Esophagus squamous epithelium (tissue), 5 donors: ENCODE measurements at regions not wholly inside any gene's neighbourhood (a gene's known extent, or its start where the extent isn't known, plus 50 kb on each side); places are given as distances from the start of the nearest gene placed in this dataset.

Source experiments
- DNase-seq: peaks from one replicate; lab custom pipeline; 2025; lab: John Stamatoyannopoulos, UW
- H3K27ac ChIP-seq, 4 donors: fragments of 200-600 bp; sonication (generic); one replicate each; pipeline ENCODE4 v1.5.1; 2016 to 2019; ENCODE audit warnings: mild to moderate bottlenecking in 1 of 4
- H3K27me3 ChIP-seq, 4 donors: fragments of 200-600 bp; sonication (generic); 1 replicate in 3 of 4; 2 replicates in 1 of 4; pipeline versions ENCODE4 v1.5.1 to v1.6.0; 2017 to 2021; ENCODE audit warnings: antibody characterized with exemption in 1 of 4
- H3K36me3 ChIP-seq, 3 donors: fragments of 200-600 bp; sonication (generic); one replicate each; pipeline ENCODE4 v1.5.1; 2016 to 2019
- H3K4me1 ChIP-seq, 3 donors: fragments of 200-600 bp; sonication (generic); one replicate each; pipeline ENCODE4 v1.5.1; 2017 to 2019
- H3K4me3 ChIP-seq, 4 donors: fragments of 200-600 bp; sonication (generic); 1 replicate in 3 of 4; 2 replicates in 1 of 4; pipeline ENCODE4 v1.5.1; 2016 to 2019; ENCODE audit warnings: mild to moderate bottlenecking in 2 of 4, moderate library complexity in 1 of 4
- H3K9me3 ChIP-seq, 3 donors: fragments of 200-600 bp; sonication (generic); one replicate each; pipeline ENCODE4 v1.5.1; 2016 to 2019
- POLR2A ChIP-seq, 4 donors: fragments of 450-650 bp; IDR thresholded peaks; one replicate each; pipeline ENCODE4 v1.6.1; 2017; ENCODE audit warnings: antibody characterized with exemption in 4 of 4, mild to moderate bottlenecking in 4 of 4, moderate library complexity in 3 of 4
- WGBS, 2 donors: methylation state at CpG; one replicate each; pipeline ENCODE4 v1.1.5; 2018; 5-methylcytosine and 5-hydroxymethylcytosine counted together
- intact Hi-C: fragments of 100-400 bp; cut with DNase I; formaldehyde crosslinking; loops from one replicate; pipeline ENCODE4 v1.15.0; 2022
- TF ChIP-seq, protein P1 (sequence below), 6 experiments: fragments of 450-650 bp in 4 of 6; fragments of 200-600 bp in 2 of 6; sonication (generic) in 2 of 6; IDR thresholded peaks; one replicate each; pipeline ENCODE4 v1.5.1; 2016 to 2019; ENCODE audit warnings: antibody characterized with exemption in 6 of 6, mild to moderate bottlenecking in 4 of 6, moderate library complexity in 4 of 6
- donor health status: DM: yes; HTN: yes; CAD: no.

GRCh38 chr2:64823794-64824193 is 165.4 kb upstream of the SLC1A4 start:
- Histone ChIP-seq H3K4me3 (no peak overlapping the region), H3K36me3 (no peaks in the 10 kb centered on the region), H3K9me3 (no peaks in the 10 kb centered on the region), H3K27ac (no peak overlapping the region), H3K27me3 (no peaks in the 10 kb centered on the region), H3K4me1 (peaks cover 0 to 7% (median 4%) of the 10 kb centered on the region in 3 donors)
- no peak for DNase-seq
- intact Hi-C loops: no loop called here
- WGBS, 2 donors: 40 to 47% methylated on average over 3 to 4 of the region's 5 CpGs
- TF ChIP-seq, protein P1, sequence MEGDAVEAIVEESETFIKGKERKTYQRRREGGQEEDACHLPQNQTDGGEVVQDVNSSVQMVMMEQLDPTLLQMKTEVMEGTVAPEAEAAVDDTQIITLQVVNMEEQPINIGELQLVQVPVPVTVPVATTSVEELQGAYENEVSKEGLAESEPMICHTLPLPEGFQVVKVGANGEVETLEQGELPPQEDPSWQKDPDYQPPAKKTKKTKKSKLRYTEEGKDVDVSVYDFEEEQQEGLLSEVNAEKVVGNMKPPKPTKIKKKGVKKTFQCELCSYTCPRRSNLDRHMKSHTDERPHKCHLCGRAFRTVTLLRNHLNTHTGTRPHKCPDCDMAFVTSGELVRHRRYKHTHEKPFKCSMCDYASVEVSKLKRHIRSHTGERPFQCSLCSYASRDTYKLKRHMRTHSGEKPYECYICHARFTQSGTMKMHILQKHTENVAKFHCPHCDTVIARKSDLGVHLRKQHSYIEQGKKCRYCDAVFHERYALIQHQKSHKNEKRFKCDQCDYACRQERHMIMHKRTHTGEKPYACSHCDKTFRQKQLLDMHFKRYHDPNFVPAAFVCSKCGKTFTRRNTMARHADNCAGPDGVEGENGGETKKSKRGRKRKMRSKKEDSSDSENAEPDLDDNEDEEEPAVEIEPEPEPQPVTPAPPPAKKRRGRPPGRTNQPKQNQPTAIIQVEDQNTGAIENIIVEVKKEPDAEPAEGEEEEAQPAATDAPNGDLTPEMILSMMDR (IDR thresholded peaks at IDR 0.05): no peak
- TF ChIP-seq POLR2A (IDR thresholded peaks at IDR 0.05): no peak

- DNase-seq: no peak
- no peaks in the 10 kb centered on the region for H3K27me3 ChIP-seq
- 75 to 87% methylated on average over 4 of the region's 4 CpGs for WGBS, 2 donors
- TF ChIP-seq, protein P1 (IDR thresholded peaks at IDR 0.05): no peak
- H3K4me3 ChIP-seq: no peak overlapping the region
- no peaks in the 10 kb centered on the region for H3K36me3 ChIP-seq
- intact Hi-C loops: no loop called here
- no peaks in the 10 kb centered on the region for H3K9me3 ChIP-seq
- H3K27ac ChIP-seq: no peak overlapping the region
- H3K4me1 ChIP-seq: peaks cover 2 to 3% (median 3%) of the 10 kb centered on the region in 3 donors
Measured at GRCh38 chr2:64825831-64826491, 163.2 kb upstream of the SLC1A4 start.

- H3K4me3 ChIP-seq: no peak overlapping the region
- no peak for TF ChIP-seq POLR2A (IDR thresholded peaks at IDR 0.05)
- TF ChIP-seq, protein P1 (IDR thresholded peaks at IDR 0.05): no peak
Measured at GRCh38 chr2:64826703-64827102, 162.5 kb upstream of the SLC1A4 start.

GRCh38 chr2:64828261-64828660 is 160.9 kb upstream of the SLC1A4 start:
- Histone ChIP-seq H3K27me3 (no peaks in the 10 kb centered on the region), H3K4me1 (peaks cover 8 to 21% (median 10%) of the 10 kb centered on the region in 3 donors), H3K27ac (no peak overlapping the region), H3K9me3 (no peaks in the 10 kb centered on the region), H3K36me3 (no peaks in the 10 kb centered on the region), H3K4me3 (no peak overlapping the region)
- DNase-seq: no peak
- TF ChIP-seq, protein P1 (IDR thresholded peaks at IDR 0.05): no peak
- no peak for TF ChIP-seq POLR2A (IDR thresholded peaks at IDR 0.05)
- intact Hi-C loops: no loop called here
- 87 to 93% methylated on average over 1 of the region's 1 CpG for WGBS, 2 donors

More at GRCh38 chr2:64826703-64827102, 162.5 kb upstream of the SLC1A4 start:
- H3K27me3 ChIP-seq: no peaks in the 10 kb centered on the region
- WGBS, 2 donors: 63 to 100% methylated on average over 2 of the region's 2 CpGs
- no peak for DNase-seq
- intact Hi-C loops: no loop called here
- H3K4me1 ChIP-seq: peaks cover 7 to 10% (median 10%) of the 10 kb centered on the region in 3 donors
- H3K36me3 ChIP-seq: no peaks in the 10 kb centered on the region
- H3K27ac ChIP-seq: no peak overlapping the region
- no peaks in the 10 kb centered on the region for H3K9me3 ChIP-seq

- Histone ChIP-seq H3K9me3 (no peaks in the 10 kb centered on the region), H3K36me3 (no peaks in the 10 kb centered on the region), H3K4me3 (no peak overlapping the region), H3K27me3 (no peaks in the 10 kb centered on the region), H3K27ac (no peak overlapping the region), H3K4me1 (peaks cover 8 to 21% (median 10%) of the 10 kb centered on the region in 3 donors)
- TF ChIP-seq POLR2A (IDR thresholded peaks at IDR 0.05): no peak
- TF ChIP-seq, protein P1 (IDR thresholded peaks at IDR 0.05): no peak
- 94% methylated on average over 6 of the region's 6 CpGs for WGBS, 2 donors
- intact Hi-C loops: no loop called here
- DNase-seq: no peak
Measured at GRCh38 chr2:64829525-64829924, 159.7 kb upstream of the SLC1A4 start.
